ENCODE measurements at regions not wholly inside any gene's neighbourhood (a gene's known extent, or its start where the extent isn't known, plus 50 kb on each side); places are given as distances from the start of the nearest gene placed in this dataset.

GRCh38 chr1:162912061-162912667, 51.2 kb upstream of the CCDC190 start:
- Histone ChIP-seq H2BK15ac (ENCODE audit: low read depth, low read length) (no peak overlapping the region), H2BK120ac (ENCODE audit: low read depth, low read length, poor library complexity, severe bottlenecking) (no peak overlapping the region), H3K23ac (ENCODE audit: insufficient read length, low read depth, low read length) (no peak overlapping the region), H3K4ac (ENCODE audit: low read depth, low read length) (no peak overlapping the region), H2BK5ac (ENCODE audit: insufficient read length, low read length) (no peak overlapping the region), H4K20me1 (ENCODE audit: control insufficient read depth, insufficient read depth, insufficient read length) (no peaks in the 10 kb centered on the region), H3K79me1 (ENCODE audit: insufficient read depth, low read depth, low read length, poor library complexity, severe bottlenecking) (no peaks in the 10 kb centered on the region), H2BK12ac (ENCODE audit: insufficient read length, low read depth, low read length) (no peak overlapping the region), H3K9ac (ENCODE audit: extremely low read depth, insufficient read length, low read length) (no peak overlapping the region), H2AFZ (ENCODE audit: low read length) (no peak overlapping the region), H2BK20ac (ENCODE audit: low read depth, low read length, poor library complexity, severe bottlenecking) (no peak overlapping the region), H3K27me3 (ENCODE audit: insufficient read depth, low read length) (no peaks in the 10 kb centered on the region), H3K14ac (ENCODE audit: insufficient read depth, low read length) (no peak overlapping the region), H3K18ac (ENCODE audit: insufficient read length, low read depth, low read length) (no peak overlapping the region), H2AK5ac (ENCODE audit: insufficient read length, low read length) (no peak overlapping the region), H3K9me3 (ENCODE audit: control insufficient read depth, low read depth, low read length) (no peaks in the 10 kb centered on the region), H4K8ac (replicated peaks; ENCODE audit: insufficient read length, low read depth, low read length) (no peak overlapping the region), H3K79me2 (ENCODE audit: insufficient read depth, low read length) (no peaks in the 10 kb centered on the region), H3K23me2 (ENCODE audit: insufficient read length, low read depth, low read length, poor library complexity, severe bottlenecking) (no peaks in the 10 kb centered on the region), H3K56ac (ENCODE audit: insufficient read length, low read depth, low read length) (no peak overlapping the region), H3K4me2 (ENCODE audit: insufficient read depth, insufficient read length, low read length) (no peak overlapping the region), H4K91ac (ENCODE audit: insufficient read length, low read depth, low read length) (no peak overlapping the region), H3T11ph (ENCODE audit: low read length) (no peak overlapping the region), H4K5ac (ENCODE audit: insufficient read length, low read depth, low read length) (no peak overlapping the region), H3K4me1 (ENCODE audit: insufficient read depth, low read length) (no peaks in the 10 kb centered on the region), H3K27ac (ENCODE audit: insufficient read length, low read depth, low read length) (no peak overlapping the region)
- no peak for DNase-seq
- no peak overlapping the region for H3K4me3 Mint-ChIP-seq
- H3K4me1 Mint-ChIP-seq: no peaks in the 10 kb centered on the region
- no peak overlapping the region for H3K27ac Mint-ChIP-seq
- WGBS (ENCODE audit: extremely low coverage, insufficient read length, low lambda C conversion rate): no CpG with 5 or more reads among the region's 1 CpG
- H3K36me3 Mint-ChIP-seq (ENCODE audit: insufficient read depth in 1 of 3, low read depth in 3 of 3): peaks cover 3 to 7% (median 6%) of the 10 kb centered on the region in 3 experiments; a peak in 5 of 7 replicates
- no peak for TF ChIP-seq CTCF (conservative IDR thresholded peaks at IDR 0.05)
- H3K27me3 Mint-ChIP-seq (ENCODE audit: low read depth): no peaks in the 10 kb centered on the region; the same call in 1 of the 2 replicates
- H3K9me3 Mint-ChIP-seq: peaks cover 11 to 22% of the 10 kb centered on the region in 2 experiments

Measured in H9 (cell line).